ENCODE measurements at regions not wholly inside any gene's neighbourhood (a gene's known extent, or its start where the extent isn't known, plus 50 kb on each side); places are given as distances from the start of the nearest gene placed in this dataset.

GRCh38 chr16:86814256-86814655 lies 235.9 kb downstream of the FOXL1 start:
- Histone ChIP-seq H3K4me3 (ENCODE audit: low read depth, low read length, poor library complexity, severe bottlenecking) (no peak overlapping the region), H3K27ac (ENCODE audit: low read depth, low read length, poor library complexity, severe bottlenecking) (no peak overlapping the region), H3K27me3 (replicated peaks; ENCODE audit: insufficient read depth, low read depth, low read length, poor library complexity) (peaks cover 99% of the 10 kb centered on the region), H3K36me3 (ENCODE audit: insufficient read depth, low read length, poor library complexity, severe bottlenecking) (no peaks in the 10 kb centered on the region), H3K9me3 (ENCODE audit: low read depth, low read length, poor library complexity, severe bottlenecking) (no peaks in the 10 kb centered on the region), H3K4me1 (ENCODE audit: insufficient read depth, low read length, poor library complexity, severe bottlenecking) (no peaks in the 10 kb centered on the region)
- TF ChIP-seq, protein P1, sequence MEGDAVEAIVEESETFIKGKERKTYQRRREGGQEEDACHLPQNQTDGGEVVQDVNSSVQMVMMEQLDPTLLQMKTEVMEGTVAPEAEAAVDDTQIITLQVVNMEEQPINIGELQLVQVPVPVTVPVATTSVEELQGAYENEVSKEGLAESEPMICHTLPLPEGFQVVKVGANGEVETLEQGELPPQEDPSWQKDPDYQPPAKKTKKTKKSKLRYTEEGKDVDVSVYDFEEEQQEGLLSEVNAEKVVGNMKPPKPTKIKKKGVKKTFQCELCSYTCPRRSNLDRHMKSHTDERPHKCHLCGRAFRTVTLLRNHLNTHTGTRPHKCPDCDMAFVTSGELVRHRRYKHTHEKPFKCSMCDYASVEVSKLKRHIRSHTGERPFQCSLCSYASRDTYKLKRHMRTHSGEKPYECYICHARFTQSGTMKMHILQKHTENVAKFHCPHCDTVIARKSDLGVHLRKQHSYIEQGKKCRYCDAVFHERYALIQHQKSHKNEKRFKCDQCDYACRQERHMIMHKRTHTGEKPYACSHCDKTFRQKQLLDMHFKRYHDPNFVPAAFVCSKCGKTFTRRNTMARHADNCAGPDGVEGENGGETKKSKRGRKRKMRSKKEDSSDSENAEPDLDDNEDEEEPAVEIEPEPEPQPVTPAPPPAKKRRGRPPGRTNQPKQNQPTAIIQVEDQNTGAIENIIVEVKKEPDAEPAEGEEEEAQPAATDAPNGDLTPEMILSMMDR (conservative IDR thresholded peaks at IDR 0.05; ENCODE audit: low read depth, low read length), result no peak
- no peak for TF ChIP-seq EZH2 (IDR thresholded peaks at IDR 0.05; ENCODE audit: borderline replicate concordance, low read depth, low read length, poor library complexity, severe bottlenecking)
- no peak for DNase-seq (ENCODE audit: low spot score)
- no TSS peak for BruUV-seq (replicated peaks)
- intact Hi-C loops (cut with micrococcal nuclease; ENCODE audit: unreplicated experiment), result no loop called here
- CTCF ChIA-PET, result no interaction called here
- POLR2A ChIA-PET (ENCODE audit: low non-redundant PET), result no interaction called here

GRCh38 chr16:86816930-86817625 lies 238.7 kb downstream of the FOXL1 start:
- intact Hi-C loops (cut with micrococcal nuclease; ENCODE audit: unreplicated experiment), result no loop called here
- BruUV-seq (replicated peaks), result no TSS peak
- Histone ChIP-seq H3K27ac (ENCODE audit: low read depth, low read length, poor library complexity, severe bottlenecking) (no peak overlapping the region), H3K4me1 (ENCODE audit: insufficient read depth, low read length, poor library complexity, severe bottlenecking) (no peaks in the 10 kb centered on the region), H3K27me3 (replicated peaks; ENCODE audit: insufficient read depth, low read depth, low read length, poor library complexity) (peaks cover 72% of the 10 kb centered on the region), H3K9me3 (ENCODE audit: low read depth, low read length, poor library complexity, severe bottlenecking) (no peaks in the 10 kb centered on the region), H3K36me3 (ENCODE audit: insufficient read depth, low read length, poor library complexity, severe bottlenecking) (no peaks in the 10 kb centered on the region), H3K4me3 (ENCODE audit: low read depth, low read length, poor library complexity, severe bottlenecking) (no peak overlapping the region)
- TF ChIP-seq, protein P1 (conservative IDR thresholded peaks at IDR 0.05; ENCODE audit: low read depth, low read length), result no peak
- TF ChIP-seq EZH2 (IDR thresholded peaks at IDR 0.05; ENCODE audit: borderline replicate concordance, low read depth, low read length, poor library complexity, severe bottlenecking), result no peak
- ChIA-PET POLR2A (ENCODE audit: low non-redundant PET) (no interaction called here), CTCF (no interaction called here)
- no peak for DNase-seq (ENCODE audit: low spot score)

GRCh38 chr16:86818671-86819532 lies 240.6 kb downstream of the FOXL1 start:
- H3K4me1 ChIP-seq (ENCODE audit: insufficient read depth, low read length, poor library complexity, severe bottlenecking), result no peaks in the 10 kb centered on the region
- intact Hi-C loops (cut with micrococcal nuclease; ENCODE audit: unreplicated experiment), result no loop called here
- no peak for DNase-seq (ENCODE audit: low spot score)
- no peak overlapping the region for H3K27ac ChIP-seq (ENCODE audit: low read depth, low read length, poor library complexity, severe bottlenecking)
- peaks cover 56% of the 10 kb centered on the region for H3K27me3 ChIP-seq (replicated peaks; ENCODE audit: insufficient read depth, low read depth, low read length, poor library complexity)
- H3K9me3 ChIP-seq (ENCODE audit: low read depth, low read length, poor library complexity, severe bottlenecking), result no peaks in the 10 kb centered on the region
- TF ChIP-seq, protein P1 (conservative IDR thresholded peaks at IDR 0.05; ENCODE audit: low read depth, low read length), result no peak
- TF ChIP-seq EZH2 (IDR thresholded peaks at IDR 0.05; ENCODE audit: borderline replicate concordance, low read depth, low read length, poor library complexity, severe bottlenecking), result no peak
- no peaks in the 10 kb centered on the region for H3K36me3 ChIP-seq (ENCODE audit: insufficient read depth, low read length, poor library complexity, severe bottlenecking)
- ChIA-PET CTCF (no interaction called here), POLR2A (ENCODE audit: low non-redundant PET) (no interaction called here)
- H3K4me3 ChIP-seq (ENCODE audit: low read depth, low read length, poor library complexity, severe bottlenecking), result no peak overlapping the region
- BruUV-seq (replicated peaks), result no TSS peak
